WTC11 (cell line): ENCODE measurements at regions not wholly inside any gene's neighbourhood (a gene's known extent, or its start where the extent isn't known, plus 50 kb on each side); places are given as distances from the start of the nearest gene placed in this dataset.

Experiments used
- ESRRA ChIP-seq: sonication (generic); formaldehyde crosslinking; IDR thresholded peaks from 2 replicates; pipeline ENCODE4 v1.8.1; 2022; ENCODE audit warnings: mild to moderate bottlenecking, missing genetic modification reagents, borderline replicate concordance
- NFE2L1 ChIP-seq: sonication (generic); formaldehyde crosslinking; IDR thresholded peaks from 2 replicates; pipeline ENCODE4 v1.8.1; 2023; ENCODE audit warnings: missing genetic modification reagents
- NR1H2 ChIP-seq: sonication (generic); formaldehyde crosslinking; IDR thresholded peaks from 2 replicates; pipeline ENCODE4 v1.9.0; 2021; ENCODE audit warnings: mild to moderate bottlenecking, moderate library complexity, missing genetic modification reagents
- RORB ChIP-seq: fragments of 250-450 bp; sonication (Bioruptor Pico); IDR thresholded peaks from 2 replicates; pipeline ENCODE4 v1.9.0; 2021; ENCODE audit warnings: mild to moderate bottlenecking
- SMAD3 ChIP-seq: sonication (generic); formaldehyde crosslinking; IDR thresholded peaks from 2 replicates; pipeline ENCODE4 v1.8.0; 2022; ENCODE audit warnings: missing genetic modification reagents, mild to moderate bottlenecking, borderline replicate concordance
- SP1 ChIP-seq: sonication (generic); formaldehyde crosslinking; conservative IDR thresholded peaks from 2 replicates; pipeline ENCODE4 v1.8.1; 2022; ENCODE audit warnings: missing genetic modification reagents
- ZNF232 ChIP-seq: sonication (generic); formaldehyde crosslinking; IDR thresholded peaks from 2 replicates; pipeline ENCODE4 v1.8.0; 2022; ENCODE audit warnings: mild to moderate bottlenecking, missing genetic modification reagents
- ZNF263 ChIP-seq: sonication (generic); formaldehyde crosslinking; IDR thresholded peaks from 2 replicates; pipeline ENCODE4 v1.8.1; 2022; ENCODE audit warnings: low read depth, mild to moderate bottlenecking, moderate library complexity, missing genetic modification reagents
- ZNF396 ChIP-seq: fragments of 250-450 bp; sonication (Bioruptor Pico); IDR thresholded peaks from 2 replicates; pipeline ENCODE4 v1.8.0; 2021; ENCODE audit warnings: mild to moderate bottlenecking, moderate library complexity, borderline replicate concordance
- ZNF671 ChIP-seq: fragments of 250-450 bp; sonication (Bioruptor Pico); IDR thresholded peaks from 2 replicates; pipeline ENCODE4 v1.8.0; 2021; ENCODE audit warnings: mild to moderate bottlenecking
- TF ChIP-seq, protein P1 (sequence below): fragments of 250-450 bp; sonication (Bioruptor Pico); IDR thresholded peaks from 2 replicates; pipeline ENCODE4 v2.1.2; 2022; ENCODE audit warnings: mild to moderate bottlenecking, moderate library complexity
- TF ChIP-seq, protein P2 (sequence below): fragments of 200-600 bp; IDR thresholded peaks from 2 replicates; pipeline ENCODE4 v1.8.0; 2022; ENCODE audit warnings: antibody characterized with exemption
- TF ChIP-seq, protein P3 (sequence below): sonication (generic); formaldehyde crosslinking; IDR thresholded peaks from 2 replicates; pipeline ENCODE4 v1.8.0; 2022; ENCODE audit warnings: mild to moderate bottlenecking, missing genetic modification reagents

DNA sequence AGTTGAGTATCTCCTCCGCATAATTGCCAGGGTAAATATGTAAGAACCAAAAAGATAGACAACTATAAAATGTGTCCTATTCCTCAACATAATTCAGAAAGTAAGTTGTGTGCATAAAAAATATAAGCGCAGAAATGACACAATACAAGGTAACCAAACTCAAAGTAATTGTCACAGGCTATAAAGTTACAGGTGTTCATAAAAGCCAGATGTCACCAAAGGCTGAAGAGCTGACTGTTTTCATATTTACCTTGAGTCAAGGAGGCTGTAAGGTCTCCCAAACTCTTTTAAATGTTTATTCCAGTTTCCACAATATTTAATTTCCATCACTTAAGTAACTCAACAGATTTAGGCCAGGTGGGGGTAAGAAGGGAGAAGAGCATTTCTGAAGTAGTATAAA lies 192.2 kb upstream of the MARCKS start:
- TF ChIP-seq, protein P1, sequence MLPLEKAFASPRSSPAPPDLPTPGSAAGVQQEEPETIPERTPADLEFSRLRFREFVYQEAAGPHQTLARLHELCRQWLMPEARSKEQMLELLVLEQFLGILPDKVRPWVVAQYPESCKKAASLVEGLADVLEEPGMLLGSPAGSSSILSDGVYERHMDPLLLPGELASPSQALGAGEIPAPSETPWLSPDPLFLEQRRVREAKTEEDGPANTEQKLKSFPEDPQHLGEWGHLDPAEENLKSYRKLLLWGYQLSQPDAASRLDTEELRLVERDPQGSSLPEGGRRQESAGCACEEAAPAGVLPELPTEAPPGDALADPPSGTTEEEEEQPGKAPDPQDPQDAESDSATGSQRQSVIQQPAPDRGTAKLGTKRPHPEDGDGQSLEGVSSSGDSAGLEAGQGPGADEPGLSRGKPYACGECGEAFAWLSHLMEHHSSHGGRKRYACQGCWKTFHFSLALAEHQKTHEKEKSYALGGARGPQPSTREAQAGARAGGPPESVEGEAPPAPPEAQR, result no peak
- TF ChIP-seq, protein P2, sequence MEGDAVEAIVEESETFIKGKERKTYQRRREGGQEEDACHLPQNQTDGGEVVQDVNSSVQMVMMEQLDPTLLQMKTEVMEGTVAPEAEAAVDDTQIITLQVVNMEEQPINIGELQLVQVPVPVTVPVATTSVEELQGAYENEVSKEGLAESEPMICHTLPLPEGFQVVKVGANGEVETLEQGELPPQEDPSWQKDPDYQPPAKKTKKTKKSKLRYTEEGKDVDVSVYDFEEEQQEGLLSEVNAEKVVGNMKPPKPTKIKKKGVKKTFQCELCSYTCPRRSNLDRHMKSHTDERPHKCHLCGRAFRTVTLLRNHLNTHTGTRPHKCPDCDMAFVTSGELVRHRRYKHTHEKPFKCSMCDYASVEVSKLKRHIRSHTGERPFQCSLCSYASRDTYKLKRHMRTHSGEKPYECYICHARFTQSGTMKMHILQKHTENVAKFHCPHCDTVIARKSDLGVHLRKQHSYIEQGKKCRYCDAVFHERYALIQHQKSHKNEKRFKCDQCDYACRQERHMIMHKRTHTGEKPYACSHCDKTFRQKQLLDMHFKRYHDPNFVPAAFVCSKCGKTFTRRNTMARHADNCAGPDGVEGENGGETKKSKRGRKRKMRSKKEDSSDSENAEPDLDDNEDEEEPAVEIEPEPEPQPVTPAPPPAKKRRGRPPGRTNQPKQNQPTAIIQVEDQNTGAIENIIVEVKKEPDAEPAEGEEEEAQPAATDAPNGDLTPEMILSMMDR, result no peak
- TF ChIP-seq, protein P3, sequence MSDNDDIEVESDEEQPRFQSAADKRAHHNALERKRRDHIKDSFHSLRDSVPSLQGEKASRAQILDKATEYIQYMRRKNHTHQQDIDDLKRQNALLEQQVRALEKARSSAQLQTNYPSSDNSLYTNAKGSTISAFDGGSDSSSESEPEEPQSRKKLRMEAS (CRISPR knock-in tag), result no peak
- TF ChIP-seq NR1H2 (CRISPR knock-in tag) (no peak), ZNF396 (CRISPR knock-in tag) (no peak), NFE2L1 (CRISPR knock-in tag) (no peak), ZNF263 (CRISPR knock-in tag) (no peak), ZNF671 (CRISPR knock-in tag) (no peak), SMAD3 (CRISPR knock-in tag) (no peak), ESRRA (CRISPR knock-in tag) (no peak), SP1 (CRISPR knock-in tag) (no peak), ZNF232 (CRISPR knock-in tag) (no peak), RORB (CRISPR knock-in tag) (no peak)
